Endothelial cell of umbilical vein (primary cell): ENCODE measurements at regions not wholly inside any gene's neighbourhood (a gene's known extent, or its start where the extent isn't known, plus 50 kb on each side); places are given as distances from the start of the nearest gene placed in this dataset.

Source experiments
- BruUV-seq: library from RNA; stranded (reverse); fragments of 400-500 nt; replicated peaks from 2 replicates; lab custom pipeline; 2021; lab: Mats Ljungman, UMichigan
- CTCF ChIA-PET: fragments of 300-600, 350-600 bp; sonication (Branson Sonifier 250); formaldehyde crosslinking; loops from one replicate; lab custom pipeline; 2021; ENCODE audit warnings: antibody characterized with exemption, inconsistent platforms; lab: Charles Lee
- POLR2A ChIA-PET: fragments of 300-600, 350-600 bp; sonication (Branson Sonifier 250); formaldehyde crosslinking; loops from one replicate; lab custom pipeline; 2021; ENCODE audit warnings: antibody characterized with exemption, inconsistent platforms; lab: Charles Lee
- DNase-seq: peaks from one replicate; pipeline ENCODE4 v3.0.0-alpha.2; 2011; ENCODE audit warnings: low read depth, low spot score
- FAIRE-seq: peaks from 2 replicates; lab custom pipeline; 2011; peaks lifted over from hg19 to GRCh38; lab: Jason Lieb, UNC
- H2AFZ ChIP-seq: 2 replicates; pipeline ENCODE4 v1.6.0; 2012; ENCODE audit warnings: low read depth, low read length, control low read depth, inconsistent platforms
- H3K27ac ChIP-seq: 2 replicates; pipeline ENCODE4 v1.5.1; 2011; ENCODE audit warnings: low read depth, mild to moderate bottlenecking, control low read depth, low read length, moderate library complexity; ENCODE audit not compliant: insufficient read depth
- H3K27me3 ChIP-seq, 2 experiments: 2 replicates each; pipeline versions ENCODE4 v1.6.0 to v1.6.1; 2011; ENCODE audit warnings: low read length in 2 of 2, mixed read lengths in 1 of 2; ENCODE audit not compliant: control insufficient read depth in 2 of 2, insufficient read depth in 2 of 2
- H3K36me3 ChIP-seq, 2 experiments: 2 replicates in 1 of 2; 3 replicates in 1 of 2; pipeline ENCODE4 v1.5.1; 2011; ENCODE audit warnings: low read length in 2 of 2, mild to moderate bottlenecking in 1 of 2, moderate library complexity in 1 of 2; ENCODE audit not compliant: control insufficient read depth in 2 of 2, insufficient read depth in 2 of 2; ENCODE audit errors: extremely low read depth in 1 of 2
- H3K4me1 ChIP-seq: 3 replicates; pipeline ENCODE4 v1.5.1; 2011; ENCODE audit warnings: mild to moderate bottlenecking, low read length; ENCODE audit not compliant: control insufficient read depth, insufficient read depth; ENCODE audit errors: extremely low read depth
- H3K4me2 ChIP-seq: 2 replicates; pipeline ENCODE4 v1.6.1; 2011; ENCODE audit warnings: low read length, control low read depth, mixed read lengths; ENCODE audit not compliant: insufficient read depth
- H3K4me3 ChIP-seq, 3 experiments: fragments of 200-600 bp in 1 of 3; sonication (generic), shearing (Covaris generic) in 1 of 3; replicated peaks in 1 of 3; 2 replicates each; pipeline ENCODE4 v1.5.1; 2011 to 2016; ENCODE audit warnings: control low read depth in 3 of 3, low read length in 3 of 3, mild to moderate bottlenecking in 2 of 3, inconsistent platforms in 1 of 3, low read depth in 1 of 3, moderate library complexity in 1 of 3; ENCODE audit not compliant: insufficient read depth in 1 of 3
- H3K79me2 ChIP-seq: 2 replicates; pipeline ENCODE4 v1.6.0; 2012; ENCODE audit warnings: low read length, inconsistent platforms; ENCODE audit not compliant: control insufficient read depth, insufficient read depth
- H3K9ac ChIP-seq: replicated peaks from 2 replicates; pipeline ENCODE3; 2011; ENCODE audit warnings: low read length, control low read depth; ENCODE audit not compliant: insufficient read depth; ENCODE audit errors: extremely low read depth
- H3K9me1 ChIP-seq: replicated peaks from 3 replicates; pipeline ENCODE4 v1.6.0; 2011; ENCODE audit warnings: mild to moderate bottlenecking, low read length; ENCODE audit not compliant: control insufficient read depth, insufficient read depth; ENCODE audit errors: extremely low read depth
- H3K9me3 ChIP-seq: replicated peaks from 2 replicates; pipeline ENCODE4 v1.5.1; 2012; ENCODE audit warnings: low read length, inconsistent platforms; ENCODE audit not compliant: control insufficient read depth, insufficient read depth
- H4K20me1 ChIP-seq: replicated peaks from 2 replicates; pipeline ENCODE3; 2011; ENCODE audit warnings: mild to moderate bottlenecking, low read length; ENCODE audit not compliant: control insufficient read depth, insufficient read depth; ENCODE audit errors: extremely low read depth
- CTCF ChIP-seq, 2 donors: IDR thresholded peaks; 1 replicate in 1 of 2; 2 replicates in 1 of 2; pipeline ENCODE4 v1.5.1; 2011; ENCODE audit warnings: low read length in 2 of 2, mild to moderate bottlenecking in 2 of 2, moderate library complexity in 2 of 2, control low read depth in 1 of 2, inconsistent platforms in 1 of 2, low read depth in 1 of 2; ENCODE audit not compliant: insufficient read depth in 1 of 2; ENCODE audit errors: extremely low read depth in 1 of 2
- EZH2 ChIP-seq: IDR thresholded peaks from 2 replicates; pipeline ENCODE4 v1.6.1; 2012; ENCODE audit warnings: borderline replicate concordance, low read depth, mild to moderate bottlenecking, moderate library complexity, low read length, inconsistent platforms; ENCODE audit not compliant: severe bottlenecking
- FOS ChIP-seq: IDR thresholded peaks from 2 replicates; pipeline ENCODE4 v1.6.1; 2011; ENCODE audit warnings: mild to moderate bottlenecking, low read length, moderate library complexity, borderline replicate concordance; ENCODE audit not compliant: insufficient read depth
- GATA2 ChIP-seq: IDR thresholded peaks from 2 replicates; pipeline ENCODE4 v1.7.0; 2011; ENCODE audit warnings: low read depth, mild to moderate bottlenecking, moderate library complexity, mixed read lengths, low read length; ENCODE audit not compliant: insufficient read length, insufficient read depth
- JUN ChIP-seq: IDR thresholded peaks from 2 replicates; pipeline ENCODE4 v1.6.1; 2011; ENCODE audit warnings: borderline replicate concordance, low read depth; ENCODE audit not compliant: insufficient read length, insufficient read depth
- MYC ChIP-seq: IDR thresholded peaks from one replicate; pipeline ENCODE4 v1.6.1; 2011; ENCODE audit warnings: mild to moderate bottlenecking, low read depth, low read length
- POLR2A ChIP-seq: IDR thresholded peaks from 2 replicates; pipeline ENCODE4 v1.6.1; 2012; ENCODE audit warnings: low read depth, mild to moderate bottlenecking, control low read depth, low read length
- POLR2AphosphoS5 ChIP-seq: IDR thresholded peaks from 2 replicates; pipeline ENCODE4 v1.6.1; 2012; ENCODE audit warnings: low read depth, mild to moderate bottlenecking, control low read depth, low read length, moderate library complexity; ENCODE audit not compliant: insufficient read depth
- dilution Hi-C: fragments of 300-500 bp; cut with MboI; formaldehyde crosslinking; loops from one replicate; pipeline ENCODE4 v1.15.0; 2019; ENCODE audit warnings: low sequenced_read_pairs; ENCODE audit not compliant: extremely low pct_ligation_motif_present
- intact Hi-C: fragments of 100-400 bp; cut with micrococcal nuclease; formaldehyde crosslinking; loops from one replicate; pipeline ENCODE4 v1.10.0; 2022
- TF ChIP-seq, protein P1 (sequence below): IDR thresholded peaks from 2 replicates; pipeline ENCODE4 v1.6.1; 2011; ENCODE audit not compliant: insufficient read depth, insufficient read length

- Histone ChIP-seq H3K36me3 (no peaks in the 10 kb centered on the region), H2AFZ (no peak overlapping the region), H3K4me3 (no peak overlapping the region), H3K9me3 (no peaks in the 10 kb centered on the region), H3K79me2 (no peaks in the 10 kb centered on the region), H3K27me3 (no peaks in the 10 kb centered on the region), H3K4me1 (no peaks in the 10 kb centered on the region), H3K9me1 (no peaks in the 10 kb centered on the region), H3K9ac (no peak overlapping the region), H4K20me1 (no peaks in the 10 kb centered on the region), H3K27ac (no peak overlapping the region), H3K4me2 (no peak overlapping the region)
- POLR2A ChIA-PET, result no interaction called here
- DNase-seq (no peak), FAIRE-seq (no peak)
- CTCF ChIA-PET, result no interaction called here
- intact Hi-C loops, result no loop called here
- no TSS peak for BruUV-seq
- dilution Hi-C loops, result no loop called here
- TF ChIP-seq POLR2A (no peak), MYC (no peak), GATA2 (no peak), EZH2 (no peak), FOS (no peak), JUN (no peak), POLR2AphosphoS5 (no peak), CTCF (IDR thresholded peaks at IDR 0.05; ENCODE audit: extremely low read depth in 1 of 2, insufficient read depth in 1 of 2, low read depth in 1 of 2, low read length in 2 of 2) (no peak)
- TF ChIP-seq, protein P1, sequence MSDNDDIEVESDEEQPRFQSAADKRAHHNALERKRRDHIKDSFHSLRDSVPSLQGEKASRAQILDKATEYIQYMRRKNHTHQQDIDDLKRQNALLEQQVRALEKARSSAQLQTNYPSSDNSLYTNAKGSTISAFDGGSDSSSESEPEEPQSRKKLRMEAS, result no peak
Measured at GRCh38 chr5:68550015-68550414, 334.5 kb downstream of the PIK3R1 start.
